OCI-LY3 (cell line): ENCODE measurements at regions not wholly inside any gene's neighbourhood (a gene's known extent, or its start where the extent isn't known, plus 50 kb on each side); places are given as distances from the start of the nearest gene placed in this dataset.

ENCODE experiments used
- H2AFZ ChIP-seq: fragments of 200-600, 300-600 bp; shearing (Covaris generic); 2 replicates; pipeline ENCODE4 v1.6.0; 2014; ENCODE audit warnings: antibody characterized with exemption, low read depth, low read length
- H3K27ac ChIP-seq: fragments of 200-600, 300-600 bp; sonication (generic); 2 replicates; pipeline ENCODE4 v1.5.1; 2014; ENCODE audit warnings: mild to moderate bottlenecking, low read length, moderate library complexity, mixed read lengths
- H3K27me3 ChIP-seq: fragments of 200-600, 300-600 bp; sonication (generic); 2 replicates; pipeline ENCODE4 v1.6.1; 2014; ENCODE audit warnings: low read depth, low read length, mixed read lengths
- H3K36me3 ChIP-seq: fragments of 200-600, 300-600 bp; sonication (generic); replicated peaks from 2 replicates; pipeline ENCODE3; 2014; ENCODE audit warnings: low read depth, low read length, mixed read lengths
- H3K4me1 ChIP-seq: fragments of 300-600, 200-600 bp; sonication (generic); 2 replicates; pipeline ENCODE4 v1.6.1; 2014; ENCODE audit warnings: low read length, mixed read lengths
- H3K4me2 ChIP-seq: fragments of 200-600, 300-600 bp; sonication (generic); 2 replicates; pipeline ENCODE4 v1.6.1; 2014; ENCODE audit warnings: low read length, mixed read lengths
- H3K4me3 ChIP-seq: fragments of 300-600, 200-600 bp; sonication (generic); 2 replicates; pipeline ENCODE4 v1.5.1; 2014; ENCODE audit warnings: antibody characterized with exemption, mild to moderate bottlenecking, low read length, moderate library complexity
- H3K79me2 ChIP-seq: fragments of 300-600, 200-600 bp; shearing (Covaris generic); 2 replicates; pipeline ENCODE4 v1.6.1; 2014; ENCODE audit warnings: mild to moderate bottlenecking, low read length, mixed read lengths
- H3K9ac ChIP-seq: fragments of 300-600, 200-600 bp; shearing (Covaris generic); 2 replicates; pipeline ENCODE4 v1.6.0; 2014; ENCODE audit warnings: mild to moderate bottlenecking, low read length, moderate library complexity
- H3K9me3 ChIP-seq: fragments of 200-600, 300-600 bp; shearing (Covaris generic); 2 replicates; pipeline ENCODE4 v1.6.1; 2014; ENCODE audit warnings: low read length, mixed read lengths; ENCODE audit not compliant: insufficient read depth
- H4K20me1 ChIP-seq: fragments of 200-600, 300-600 bp; sonication (generic); 2 replicates; pipeline ENCODE4 v1.6.1; 2016; ENCODE audit warnings: low read length, mixed read lengths; ENCODE audit not compliant: insufficient read depth
- CTCF ChIP-seq: fragments of 200-600, 300-600 bp; sonication (generic); IDR thresholded peaks from 2 replicates; pipeline ENCODE4 v1.5.1; 2014; ENCODE audit warnings: antibody characterized with exemption, low read length, low read depth
- EZH2phosphoT487 ChIP-seq: fragments of 200-600 bp; shearing (Covaris generic); IDR thresholded peaks from 2 replicates; pipeline ENCODE4 v1.6.1; 2018; ENCODE audit warnings: antibody characterized with exemption, mixed run types, low read depth

- Histone ChIP-seq H3K36me3 (no peaks in the 10 kb centered on the region), H3K27me3 (no peaks in the 10 kb centered on the region), H3K9me3 (no peaks in the 10 kb centered on the region), H3K79me2 (no peaks in the 10 kb centered on the region), H4K20me1 (no peaks in the 10 kb centered on the region), H3K9ac (no peak overlapping the region), H3K4me2 (no peak overlapping the region), H3K4me3 (no peak overlapping the region), H3K27ac (no peak overlapping the region), H2AFZ (no peak overlapping the region), H3K4me1 (no peaks in the 10 kb centered on the region)
- TF ChIP-seq EZH2phosphoT487 (no peak), CTCF (no peak)
Measured at GRCh38 chr10:127610816-127611215, 61.7 kb downstream of the NPS start.

- Histone ChIP-seq H3K4me1 (no peaks in the 10 kb centered on the region), H3K36me3 (no peaks in the 10 kb centered on the region), H3K9ac (no peak overlapping the region), H4K20me1 (no peaks in the 10 kb centered on the region), H3K79me2 (no peaks in the 10 kb centered on the region), H3K4me2 (no peak overlapping the region), H3K27ac (no peak overlapping the region), H2AFZ (no peak overlapping the region), H3K9me3 (no peaks in the 10 kb centered on the region), H3K4me3 (no peak overlapping the region), H3K27me3 (no peaks in the 10 kb centered on the region)
- TF ChIP-seq EZH2phosphoT487 (no peak), CTCF (no peak)
Measured at GRCh38 chr10:127614484-127615017, 65.4 kb downstream of the NPS start.

GRCh38 chr10:127618797-127619196 is 69.7 kb downstream of the NPS start:
- Histone ChIP-seq H2AFZ (no peak overlapping the region), H3K27ac (no peak overlapping the region), H3K9me3 (no peaks in the 10 kb centered on the region), H3K4me3 (no peak overlapping the region), H3K27me3 (no peaks in the 10 kb centered on the region), H4K20me1 (no peaks in the 10 kb centered on the region), H3K4me2 (no peak overlapping the region), H3K9ac (no peak overlapping the region), H3K36me3 (no peaks in the 10 kb centered on the region), H3K79me2 (no peaks in the 10 kb centered on the region), H3K4me1 (no peaks in the 10 kb centered on the region)
- TF ChIP-seq CTCF (no peak), EZH2phosphoT487 (no peak)

- TF ChIP-seq CTCF (no peak), EZH2phosphoT487 (no peak)
Measured at GRCh38 chr10:127619546-127620325, 70.6 kb downstream of the NPS start.

More at GRCh38 chr10:127619546-127620325, 70.6 kb downstream of the NPS start:
- H3K36me3 ChIP-seq = no peaks in the 10 kb centered on the region
- no peak overlapping the region for H3K4me2 ChIP-seq
- no peak overlapping the region for H3K9ac ChIP-seq
- no peak overlapping the region for H2AFZ ChIP-seq
- H4K20me1 ChIP-seq = no peaks in the 10 kb centered on the region
- no peaks in the 10 kb centered on the region for H3K4me1 ChIP-seq
- H3K27me3 ChIP-seq = no peaks in the 10 kb centered on the region
- no peaks in the 10 kb centered on the region for H3K79me2 ChIP-seq
- H3K27ac ChIP-seq = no peak overlapping the region
- H3K4me3 ChIP-seq = no peak overlapping the region
- no peaks in the 10 kb centered on the region for H3K9me3 ChIP-seq
